Activated naive CD4-positive, alpha-beta T cell (primary cell): ENCODE measurements at regions not wholly inside any gene's neighbourhood (a gene's known extent, or its start where the extent isn't known, plus 50 kb on each side); places are given as distances from the start of the nearest gene placed in this dataset.

Source experiments
- DNase-seq, 4 experiments: peaks; one replicate each; lab custom pipeline; 2025; lab: John Stamatoyannopoulos, UW

DNA sequence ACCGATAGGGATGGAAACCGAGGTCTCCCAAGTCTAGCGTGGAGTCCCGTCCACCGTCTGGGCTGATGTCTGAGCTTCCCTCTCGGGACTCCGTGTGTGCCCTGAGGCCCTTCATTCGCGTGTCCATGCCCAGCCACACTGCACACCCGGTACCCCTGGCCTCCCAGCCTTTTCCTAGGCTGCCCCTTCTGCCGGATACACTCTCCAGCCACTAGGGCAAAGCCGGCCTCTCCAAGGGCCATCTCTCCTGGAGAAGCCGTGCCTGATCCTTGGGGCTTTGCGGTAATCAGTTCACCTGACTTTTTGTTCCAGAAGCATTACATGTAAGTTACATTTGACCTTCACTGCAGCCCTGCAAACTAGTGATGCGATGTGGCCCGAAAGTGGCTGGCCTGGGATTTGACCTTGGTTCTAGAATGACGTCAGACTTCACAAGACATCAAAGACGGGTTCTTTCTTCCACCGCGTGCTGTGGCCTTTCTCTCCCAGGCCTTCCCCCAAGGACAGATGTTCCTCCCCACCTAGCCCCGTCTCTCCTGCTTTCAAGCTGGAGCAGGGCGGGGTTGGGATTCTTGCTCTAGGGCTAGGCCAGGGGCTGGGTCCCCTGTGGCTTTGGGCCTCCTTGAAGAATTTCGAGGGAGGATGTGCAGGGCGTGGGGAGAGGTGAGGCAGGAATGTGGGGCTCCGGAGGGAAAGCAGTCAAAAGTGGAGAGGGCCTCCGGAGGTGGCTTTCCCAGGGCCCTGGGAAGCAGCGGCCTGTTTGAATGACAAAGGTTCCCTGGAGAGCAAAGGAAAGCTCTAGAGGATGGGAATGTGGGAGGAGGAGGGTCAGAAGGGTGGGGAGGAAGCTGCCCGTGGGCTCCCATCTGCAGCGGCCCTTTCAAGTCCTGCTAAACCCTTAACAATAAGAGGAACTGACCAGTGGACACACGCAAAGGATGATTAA lies 49.7 kb upstream of the SLC2A1 start:
- no peak for DNase-seq
